Dedifferentiated amniotic fluid mesenchymal stem cell (primary cell): ENCODE measurements at regions not wholly inside any gene's neighbourhood (a gene's known extent, or its start where the extent isn't known, plus 50 kb on each side); places are given as distances from the start of the nearest gene placed in this dataset.
A peak's percentile ranks its signal among the peaks of the same experiment; 100 is the strongest.

Source experiments
- DNase-seq: peaks from one replicate; pipeline ENCODE4 v3.0.0-alpha.2; 2016; ENCODE audit errors: extremely low spot score

GRCh38 chr1:239322369-239322768, 64.0 kb upstream of the CHRM3 start:
- no peak for DNase-seq

GRCh38 chr1:239321877-239322276, 64.5 kb upstream of the CHRM3 start:
- no peak for DNase-seq

- no peak for DNase-seq
Measured at GRCh38 chr1:239317948-239318347, 68.4 kb upstream of the CHRM3 start.

GRCh38 chr1:239315631-239316217, 70.6 kb upstream of the CHRM3 start:
- DNase-seq = no peak

GRCh38 chr1:239311331-239311730, 75.0 kb upstream of the CHRM3 start:
- DNase-seq = no peak

GRCh38 chr1:239308701-239309333, 77.6 kb upstream of the CHRM3 start:
- no peak for DNase-seq

GRCh38 chr1:239307886-239308285, 78.5 kb upstream of the CHRM3 start:
- DNase-seq = no peak

GRCh38 chr1:239306426-239306825, 79.9 kb upstream of the CHRM3 start:
- DNase-seq = no peak

- DNase-seq = no peak
Measured at GRCh38 chr1:239303289-239303688, 83.1 kb upstream of the CHRM3 start.

GRCh38 chr1:239302696-239303095, 83.7 kb upstream of the CHRM3 start:
- no peak for DNase-seq

GRCh38 chr1:239301251-239301650, 85.1 kb upstream of the CHRM3 start:
- no peak for DNase-seq

GRCh38 chr1:239297910-239298309, 88.5 kb upstream of the CHRM3 start:
- DNase-seq = no peak

GRCh38 chr1:239293350-239294110, 92.8 kb upstream of the CHRM3 start:
- no peak for DNase-seq

- no peak for DNase-seq
Measured at GRCh38 chr1:239288820-239289554, 97.4 kb upstream of the CHRM3 start.

- DNase-seq = no peak
Measured at GRCh38 chr1:239287296-239287695, 99.1 kb upstream of the CHRM3 start.

- DNase-seq = no peak
Measured at GRCh38 chr1:239283216-239283615, 103.2 kb upstream of the CHRM3 start.

- no peak for DNase-seq
Measured at GRCh38 chr1:239282411-239282810, 104.0 kb upstream of the CHRM3 start.

- no peak for DNase-seq
Measured at GRCh38 chr1:239276051-239276450, 110.3 kb upstream of the CHRM3 start.

- DNase-seq = no peak
Measured at GRCh38 chr1:239274242-239274830, 112.0 kb upstream of the CHRM3 start.

GRCh38 chr1:239270509-239270908, 115.9 kb upstream of the CHRM3 start:
- DNase-seq = no peak

- peak; percentile 26 for DNase-seq
Measured at GRCh38 chr1:239269706-239270105, 116.7 kb upstream of the CHRM3 start.

- no peak for DNase-seq
Measured at GRCh38 chr1:239268941-239269340, 117.4 kb upstream of the CHRM3 start.
